H9 (cell line): ENCODE measurements at regions not wholly inside any gene's neighbourhood (a gene's known extent, or its start where the extent isn't known, plus 50 kb on each side); places are given as distances from the start of the nearest gene placed in this dataset.

Source experiments
- DNase-seq: peaks from one replicate; pipeline ENCODE4 v3.0.0-alpha.2; 2017
- H2AFZ ChIP-seq: one replicate; pipeline ENCODE4 v1.6.1; 2013; ENCODE audit warnings: mild to moderate bottlenecking, low read length, control low read depth, moderate library complexity
- H2AK5ac ChIP-seq: 2 replicates; pipeline ENCODE4 v1.6.1; 2013; ENCODE audit warnings: low read length, control low read depth, mixed read lengths; ENCODE audit not compliant: insufficient read length
- H2BK120ac ChIP-seq: one replicate; pipeline ENCODE4 v1.6.1; 2013; ENCODE audit warnings: low read depth, mild to moderate bottlenecking, low read length, control low read depth, inconsistent platforms; ENCODE audit not compliant: poor library complexity, severe bottlenecking
- H2BK12ac ChIP-seq: 2 replicates; pipeline ENCODE4 v1.6.1; 2013; ENCODE audit warnings: low read length, control low read depth, mixed read lengths, low read depth; ENCODE audit not compliant: insufficient read length
- H2BK15ac ChIP-seq: 2 replicates; pipeline ENCODE4 v1.6.1; 2013; ENCODE audit warnings: low read depth, low read length, control low read depth
- H2BK20ac ChIP-seq: one replicate; pipeline ENCODE4 v1.6.1; 2013; ENCODE audit warnings: low read depth, mild to moderate bottlenecking, low read length, control low read depth, inconsistent platforms; ENCODE audit not compliant: poor library complexity, severe bottlenecking
- H2BK5ac ChIP-seq: 2 replicates; pipeline ENCODE4 v1.6.1; 2013; ENCODE audit warnings: low read length, control low read depth, mixed read lengths; ENCODE audit not compliant: insufficient read length
- H3K14ac ChIP-seq: 2 replicates; pipeline ENCODE4 v1.6.1; 2013; ENCODE audit warnings: low read length, control low read depth; ENCODE audit not compliant: insufficient read depth
- H3K18ac ChIP-seq: 2 replicates; pipeline ENCODE4 v1.6.1; 2013; ENCODE audit warnings: low read depth, mild to moderate bottlenecking, mixed read lengths, low read length, control low read depth; ENCODE audit not compliant: insufficient read length
- H3K23ac ChIP-seq: 2 replicates; pipeline ENCODE4 v1.6.1; 2013; ENCODE audit warnings: low read length, control low read depth, mixed read lengths, low read depth; ENCODE audit not compliant: insufficient read length
- H3K23me2 ChIP-seq: 2 replicates; pipeline ENCODE4 v1.6.1; 2013; ENCODE audit warnings: low read depth, mild to moderate bottlenecking, mixed read lengths, low read length, control low read depth; ENCODE audit not compliant: insufficient read length, poor library complexity, severe bottlenecking
- H3K27ac ChIP-seq: 2 replicates; pipeline ENCODE4 v1.5.1; 2013; ENCODE audit warnings: low read length, control low read depth, mixed read lengths, low read depth; ENCODE audit not compliant: insufficient read length
- H3K27me3 ChIP-seq: 2 replicates; pipeline ENCODE4 v1.6.1; 2013; ENCODE audit warnings: low read length, control low read depth, inconsistent platforms; ENCODE audit not compliant: insufficient read depth
- H3K4ac ChIP-seq: 2 replicates; pipeline ENCODE4 v1.6.1; 2013; ENCODE audit warnings: low read depth, mild to moderate bottlenecking, control low read depth, inconsistent platforms, low read length, moderate library complexity
- H3K4me1 ChIP-seq: 2 replicates; pipeline ENCODE4 v1.6.1; 2013; ENCODE audit warnings: low read length, control low read depth, inconsistent platforms; ENCODE audit not compliant: insufficient read depth
- H3K4me2 ChIP-seq: 2 replicates; pipeline ENCODE4 v1.6.1; 2013; ENCODE audit warnings: low read length, control low read depth, mixed read lengths; ENCODE audit not compliant: insufficient read length, insufficient read depth
- H3K56ac ChIP-seq: 2 replicates; pipeline ENCODE4 v1.6.1; 2013; ENCODE audit warnings: low read depth, mild to moderate bottlenecking, mixed read lengths, low read length, control low read depth; ENCODE audit not compliant: insufficient read length
- H3K79me1 ChIP-seq: 2 replicates; pipeline ENCODE4 v1.6.1; 2013; ENCODE audit warnings: low read depth, mild to moderate bottlenecking, moderate library complexity, low read length, control low read depth, inconsistent platforms; ENCODE audit not compliant: insufficient read depth, poor library complexity, severe bottlenecking
- H3K79me2 ChIP-seq: 2 replicates; pipeline ENCODE4 v1.6.1; 2013; ENCODE audit warnings: low read length, control low read depth, inconsistent platforms; ENCODE audit not compliant: insufficient read depth
- H3K9ac ChIP-seq: 2 replicates; pipeline ENCODE4 v1.6.1; 2013; ENCODE audit warnings: low read length, control low read depth, mixed read lengths; ENCODE audit not compliant: insufficient read length; ENCODE audit errors: extremely low read depth
- H3K9me3 ChIP-seq: one replicate; pipeline ENCODE4 v1.6.1; 2013; ENCODE audit warnings: low read depth, low read length, inconsistent platforms; ENCODE audit not compliant: control insufficient read depth
- H3T11ph ChIP-seq: one replicate; pipeline ENCODE4 v1.6.1; 2013; ENCODE audit warnings: mild to moderate bottlenecking, low read length, control low read depth, inconsistent platforms
- H4K20me1 ChIP-seq: one replicate; pipeline ENCODE4 v1.6.1; 2013; ENCODE audit not compliant: control insufficient read depth, insufficient read length, insufficient read depth
- H4K5ac ChIP-seq: 2 replicates; pipeline ENCODE4 v1.6.1; 2013; ENCODE audit warnings: low read depth, mild to moderate bottlenecking, mixed read lengths, low read length, control low read depth; ENCODE audit not compliant: insufficient read length
- H4K8ac ChIP-seq: replicated peaks from 2 replicates; pipeline ENCODE4 v1.6.1; 2013; ENCODE audit warnings: low read length, control low read depth, mixed read lengths, low read depth; ENCODE audit not compliant: insufficient read length
- H4K91ac ChIP-seq: 2 replicates; pipeline ENCODE4 v1.6.1; 2013; ENCODE audit warnings: low read depth, mild to moderate bottlenecking, moderate library complexity, mixed read lengths, low read length, control low read depth; ENCODE audit not compliant: insufficient read length
- H3K27ac Mint-ChIP-seq, 3 experiments: 2 replicates in 2 of 3; 3 replicates in 1 of 3; pipeline ENCODE4 v1.8.0; 2020 to 2021; ENCODE audit warnings: mixed read lengths in 3 of 3, mild to moderate bottlenecking in 1 of 3, moderate library complexity in 1 of 3
- H3K27me3 Mint-ChIP-seq: 2 replicates; pipeline ENCODE4 v1.8.0; 2021; ENCODE audit warnings: low read depth, mild to moderate bottlenecking, moderate library complexity, mixed read lengths
- H3K36me3 Mint-ChIP-seq, 3 experiments: 2 replicates in 2 of 3; 3 replicates in 1 of 3; pipeline ENCODE4 v1.8.0; 2020 to 2021; ENCODE audit warnings: low read depth in 3 of 3, mixed read lengths in 3 of 3; ENCODE audit not compliant: insufficient read depth in 1 of 3
- H3K4me1 Mint-ChIP-seq, 2 experiments: 2 replicates each; pipeline ENCODE4 v1.8.0; 2020; ENCODE audit warnings: mixed read lengths in 2 of 2
- H3K4me3 Mint-ChIP-seq, 2 experiments: 2 replicates in 1 of 2; 3 replicates in 1 of 2; pipeline ENCODE4 v1.8.0; 2020 to 2021; ENCODE audit warnings: mild to moderate bottlenecking in 2 of 2, mixed read lengths in 2 of 2, moderate library complexity in 1 of 2
- H3K9me3 Mint-ChIP-seq, 2 experiments: 2 replicates in 1 of 2; 3 replicates in 1 of 2; pipeline ENCODE4 v1.8.0; 2020; ENCODE audit warnings: mild to moderate bottlenecking in 2 of 2, mixed read lengths in 2 of 2, moderate library complexity in 1 of 2
- CTCF ChIP-seq: fragments of 200-600 bp; sonication (generic); conservative IDR thresholded peaks from 3 replicates; pipeline ENCODE4 v1.8.0; 2021; ENCODE audit warnings: antibody characterized with exemption, mild to moderate bottlenecking
- WGBS: extraction: QIAGEN DNeasy Blood & Tissue Kit; methylation state at CpG from one replicate; pipeline ENCODE4 v1.1.7; 2013; ENCODE audit warnings: missing lambda C conversion rate, low lambda C conversion rate, mixed read lengths; ENCODE audit not compliant: insufficient read length; ENCODE audit errors: extremely low coverage; 5-methylcytosine and 5-hydroxymethylcytosine counted together

GRCh38 chrX:94977986-94978385 lies 1304.0 kb downstream of the FAM133A start:
- H3K27ac Mint-ChIP-seq, result peak overlapping the region in 2 of 3 experiments; percentile 42 to 90; a peak in 2 of 7 replicates
- TF ChIP-seq CTCF, result no peak
- no peak overlapping the region for H3K4ac ChIP-seq
- no peak overlapping the region for H3K4me2 ChIP-seq
- no peak overlapping the region for H2AK5ac ChIP-seq
- H3K36me3 Mint-ChIP-seq, result peaks cover 0 to 6% (median 2%) of the 10 kb centered on the region in 3 experiments; a peak in 4 of 7 replicates
- no peak overlapping the region for H3K23ac ChIP-seq
- no peak overlapping the region for H3K18ac ChIP-seq
- no peak overlapping the region for H3K27ac ChIP-seq
- no peak overlapping the region for H3K9ac ChIP-seq
- no peak overlapping the region for H3K56ac ChIP-seq
- no peak overlapping the region for H4K91ac ChIP-seq
- H2BK20ac ChIP-seq, result no peak overlapping the region
- peaks cover 4% of the 10 kb centered on the region for H3K9me3 ChIP-seq
- no peaks in the 10 kb centered on the region for H3K4me1 ChIP-seq
- no peaks in the 10 kb centered on the region for H3K79me2 ChIP-seq
- H2BK120ac ChIP-seq, result no peak overlapping the region
- no peaks in the 10 kb centered on the region for H3K23me2 ChIP-seq
- no peaks in the 10 kb centered on the region for H4K20me1 ChIP-seq
- no peaks in the 10 kb centered on the region for H3K27me3 ChIP-seq
- no CpG with 5 or more reads among the region's 4 CpGs for WGBS
- no peak overlapping the region for H2BK5ac ChIP-seq
- no peak overlapping the region for H3T11ph ChIP-seq
- peaks cover 0 to 3% of the 10 kb centered on the region in 2 experiments; a peak in 1 of 5 replicates for H3K9me3 Mint-ChIP-seq
- no peak overlapping the region for H4K8ac ChIP-seq
- H2BK12ac ChIP-seq, result no peak overlapping the region
- H3K79me1 ChIP-seq, result no peaks in the 10 kb centered on the region
- peaks cover 0 to 29% of the 10 kb centered on the region in 2 experiments; a peak in 2 of 4 replicates for H3K4me1 Mint-ChIP-seq
- H4K5ac ChIP-seq, result no peak overlapping the region
- no peak overlapping the region for H2AFZ ChIP-seq
- no peak overlapping the region for H3K4me3 Mint-ChIP-seq
- no peak overlapping the region for H3K14ac ChIP-seq
- no peak overlapping the region for H2BK15ac ChIP-seq
- no peaks in the 10 kb centered on the region for H3K27me3 Mint-ChIP-seq
- no peak for DNase-seq
